WTC11 (cell line): ENCODE measurements at regions not wholly inside any gene's neighbourhood (a gene's known extent, or its start where the extent isn't known, plus 50 kb on each side); places are given as distances from the start of the nearest gene placed in this dataset.

Experiments used
- ATAC-seq: fragments of 200-7000 bp; cut with Tn5 transposase; 2 replicates; pipeline ENCODE4 v1.10.0; 2021; ENCODE audit warnings: mild to moderate bottlenecking, moderate library complexity
- CTCF ChIA-PET: fragments of 300-600 bp; sonication (Branson Sonifier 250); formaldehyde crosslinking; loops from one replicate; lab custom pipeline; 2021; ENCODE audit warnings: antibody characterized with exemption; lab: Charles Lee
- POLR2A ChIA-PET: fragments of 350-600 bp; sonication (Branson Sonifier 250); formaldehyde crosslinking; loops from one replicate; lab custom pipeline; 2021; ENCODE audit warnings: antibody characterized with exemption; lab: Charles Lee
- DNase-seq: peaks from one replicate; pipeline ENCODE4 v3.0.0; 2021; ENCODE audit warnings: low spot score
- H3K27ac Mint-ChIP-seq: 2 replicates; pipeline ENCODE4 v1.8.0; 2021; ENCODE audit warnings: mixed read lengths
- H3K27me3 Mint-ChIP-seq: 2 replicates; pipeline ENCODE4 v1.8.0; 2021; ENCODE audit warnings: low read depth, mild to moderate bottlenecking, moderate library complexity, mixed read lengths
- H3K36me3 Mint-ChIP-seq: 2 replicates; pipeline ENCODE4 v1.8.0; 2021; ENCODE audit warnings: mixed read lengths
- H3K4me1 Mint-ChIP-seq: 2 replicates; pipeline ENCODE4 v1.8.0; 2022; ENCODE audit warnings: mixed read lengths
- H3K4me3 Mint-ChIP-seq: 2 replicates; pipeline ENCODE4 v1.8.0; 2021; ENCODE audit warnings: mild to moderate bottlenecking, moderate library complexity, mixed read lengths
- H3K9me3 Mint-ChIP-seq: 2 replicates; pipeline ENCODE4 v1.8.0; 2021; ENCODE audit warnings: mixed read lengths
- AR ChIP-seq: fragments of 250-450 bp; sonication (Bioruptor Pico); IDR thresholded peaks from 2 replicates; pipeline ENCODE4 v1.9.0; 2021; ENCODE audit warnings: mild to moderate bottlenecking
- ATF2 ChIP-seq: sonication (generic); formaldehyde crosslinking; IDR thresholded peaks from 2 replicates; pipeline ENCODE4 v1.8.1; 2022; ENCODE audit warnings: low read depth, missing genetic modification reagents, borderline replicate concordance
- ATF3 ChIP-seq: sonication (generic); formaldehyde crosslinking; conservative IDR thresholded peaks from 2 replicates; pipeline ENCODE4 v1.8.1; 2022; ENCODE audit warnings: mild to moderate bottlenecking, missing genetic modification reagents
- CDX4 ChIP-seq: fragments of 250-450 bp; sonication (Bioruptor Pico); IDR thresholded peaks from 2 replicates; pipeline ENCODE4 v1.9.0; 2021; ENCODE audit warnings: moderate library complexity, mild to moderate bottlenecking, inconsistent platforms, borderline replicate concordance
- CTCF ChIP-seq: fragments of 200-600 bp; IDR thresholded peaks from 2 replicates; pipeline ENCODE4 v1.8.0; 2022; ENCODE audit warnings: antibody characterized with exemption
- ERG ChIP-seq: fragments of 250-450 bp; sonication (Bioruptor Pico); IDR thresholded peaks from 2 replicates; pipeline ENCODE4 v1.8.0; 2021; ENCODE audit warnings: mild to moderate bottlenecking
- ETV6 ChIP-seq: sonication (generic); formaldehyde crosslinking; IDR thresholded peaks from 2 replicates; pipeline ENCODE4 v1.8.1; 2022; ENCODE audit warnings: mild to moderate bottlenecking, missing genetic modification reagents
- IRF2 ChIP-seq: sonication (generic); formaldehyde crosslinking; IDR thresholded peaks from 2 replicates; pipeline ENCODE4 v1.8.0; 2022; ENCODE audit warnings: low read depth, missing genetic modification reagents, borderline replicate concordance
- JAZF1 ChIP-seq: fragments of 250-450 bp; sonication (Bioruptor Pico); IDR thresholded peaks from 2 replicates; pipeline ENCODE4 v1.9.0; 2021; ENCODE audit warnings: moderate library complexity, mild to moderate bottlenecking, inconsistent platforms
- NFATC4 ChIP-seq: fragments of 250-450 bp; sonication (Bioruptor Pico); IDR thresholded peaks from 2 replicates; pipeline ENCODE4 v1.9.0; 2021; ENCODE audit warnings: mild to moderate bottlenecking
- NFYB ChIP-seq: sonication (generic); formaldehyde crosslinking; conservative IDR thresholded peaks from 2 replicates; pipeline ENCODE4 v1.8.0; 2022; ENCODE audit warnings: low read depth, missing genetic modification reagents
- NR2C2 ChIP-seq: sonication (generic); formaldehyde crosslinking; IDR thresholded peaks from 2 replicates; pipeline ENCODE4 v1.8.0; 2022; ENCODE audit warnings: mild to moderate bottlenecking, missing genetic modification reagents
- OVOL2 ChIP-seq: fragments of 250-450 bp; sonication (Bioruptor Pico); IDR thresholded peaks from 2 replicates; pipeline ENCODE4 v1.9.0; 2021; ENCODE audit warnings: mild to moderate bottlenecking, borderline replicate concordance
- RORB ChIP-seq: fragments of 250-450 bp; sonication (Bioruptor Pico); IDR thresholded peaks from 2 replicates; pipeline ENCODE4 v1.9.0; 2021; ENCODE audit warnings: mild to moderate bottlenecking
- TEAD1 ChIP-seq: sonication (generic); formaldehyde crosslinking; IDR thresholded peaks from 2 replicates; pipeline ENCODE4 v1.8.0; 2022; ENCODE audit warnings: mild to moderate bottlenecking, missing genetic modification reagents
- TP53 ChIP-seq: sonication (generic); formaldehyde crosslinking; IDR thresholded peaks from 2 replicates; pipeline ENCODE4 v1.8.1; 2023; ENCODE audit warnings: mild to moderate bottlenecking, missing genetic modification reagents
- ZBTB21 ChIP-seq: sonication (generic); formaldehyde crosslinking; IDR thresholded peaks from 2 replicates; pipeline ENCODE4 v1.8.1; 2023; ENCODE audit warnings: mild to moderate bottlenecking, missing genetic modification reagents, borderline replicate concordance
- ZNF121 ChIP-seq: sonication (generic); formaldehyde crosslinking; IDR thresholded peaks from 2 replicates; pipeline ENCODE4 v1.8.0; 2023; ENCODE audit warnings: missing genetic modification reagents
- ZNF138 ChIP-seq: sonication (generic); formaldehyde crosslinking; conservative IDR thresholded peaks from 2 replicates; pipeline ENCODE4 v1.8.1; 2022; ENCODE audit warnings: mild to moderate bottlenecking, moderate library complexity, missing genetic modification reagents
- ZNF219 ChIP-seq: sonication (generic); formaldehyde crosslinking; IDR thresholded peaks from 2 replicates; pipeline ENCODE4 v1.8.0; 2023; ENCODE audit warnings: missing genetic modification reagents, mild to moderate bottlenecking, borderline replicate concordance
- ZNF317 ChIP-seq: sonication (generic); formaldehyde crosslinking; IDR thresholded peaks from 2 replicates; pipeline ENCODE4 v1.8.1; 2023; ENCODE audit warnings: low read depth, mild to moderate bottlenecking, moderate library complexity, missing genetic modification reagents, borderline replicate concordance
- ZNF396 ChIP-seq: fragments of 250-450 bp; sonication (Bioruptor Pico); IDR thresholded peaks from 2 replicates; pipeline ENCODE4 v1.8.0; 2021; ENCODE audit warnings: mild to moderate bottlenecking, moderate library complexity, borderline replicate concordance
- ZNF532 ChIP-seq: fragments of 250-450 bp; sonication (Bioruptor Pico); IDR thresholded peaks from 2 replicates; pipeline ENCODE4 v1.9.0; 2021; ENCODE audit warnings: mild to moderate bottlenecking, borderline replicate concordance

GRCh38 chr9:1530696-1531095 lies 480.5 kb downstream of the DMRT2 start (continued):
- TF ChIP-seq ZBTB21 (CRISPR knock-in tag) (no peak), ZNF138 (CRISPR knock-in tag) (no peak), NR2C2 (CRISPR knock-in tag) (no peak), CTCF (no peak), ERG (CRISPR knock-in tag) (no peak), AR (CRISPR knock-in tag) (no peak), TP53 (CRISPR knock-in tag) (no peak), NFYB (CRISPR knock-in tag) (no peak), ATF2 (no peak), ATF3 (CRISPR knock-in tag) (no peak), TEAD1 (no peak), ETV6 (no peak)

GRCh38 chr9:1531424-1531823 lies 481.3 kb downstream of the DMRT2 start:
- Mint-ChIP-seq H3K9me3 (peaks cover 4% of the 10 kb centered on the region), H3K4me3 (no peak overlapping the region), H3K27me3 (no peaks in the 10 kb centered on the region), H3K27ac (no peak overlapping the region), H3K36me3 (no peaks in the 10 kb centered on the region), H3K4me1 (no peaks in the 10 kb centered on the region)
- ChIA-PET POLR2A (no interaction called here), CTCF (no interaction called here)
- no peak for DNase-seq
- ATAC-seq: no peak
- no peak for TF ChIP-seq RORB (CRISPR knock-in tag)
- TF ChIP-seq ZNF138 (CRISPR knock-in tag): no peak
- TF ChIP-seq ZNF317 (CRISPR knock-in tag): no peak
- TF ChIP-seq ZNF121 (CRISPR knock-in tag): no peak
- no peak for TF ChIP-seq OVOL2 (CRISPR knock-in tag)
- no peak for TF ChIP-seq NFATC4 (CRISPR knock-in tag)
- no peak for TF ChIP-seq ZNF396 (CRISPR knock-in tag)
- TF ChIP-seq ZNF532 (CRISPR knock-in tag): no peak
- no peak for TF ChIP-seq ATF2
- TF ChIP-seq JAZF1: no peak
- no peak for TF ChIP-seq IRF2 (CRISPR knock-in tag)
- TF ChIP-seq ZNF219 (CRISPR knock-in tag): no peak
- no peak for TF ChIP-seq CDX4 (CRISPR knock-in tag)
